ENCODE measurements at regions not wholly inside any gene's neighbourhood (a gene's known extent, or its start where the extent isn't known, plus 50 kb on each side); places are given as distances from the start of the nearest gene placed in this dataset.

DNA sequence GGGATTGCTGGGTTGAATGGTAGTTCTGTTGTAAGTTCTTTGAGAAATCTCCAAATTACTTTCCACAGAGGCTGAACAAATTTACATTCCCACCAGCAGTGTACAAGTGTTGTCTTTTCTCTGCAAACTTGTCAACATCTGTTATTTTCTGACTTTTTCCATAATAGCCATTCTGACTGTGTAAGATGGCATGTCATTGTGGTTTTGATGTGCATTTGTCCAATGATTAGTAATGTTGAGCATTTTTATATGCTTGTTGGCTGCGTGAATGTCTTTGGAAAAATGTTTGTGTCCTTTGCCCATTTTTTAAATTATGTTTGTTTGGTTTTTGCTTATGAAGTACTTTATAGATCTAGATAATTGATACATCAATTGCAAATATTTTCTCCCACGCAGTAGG, 1025.0 kb downstream of the JRKL start:
- DNase-seq (ENCODE audit: low read depth, low spot score) (no peak), ATAC-seq (no peak), FAIRE-seq (no peak)
- CTCF ChIA-PET, result no interaction called here
- POLR2A ChIA-PET, result no interaction called here
- H3K4me3 ChIP-seq, result no peak overlapping the region
- H3K36me3 ChIP-seq (ENCODE audit: control insufficient read depth in 2 of 2, insufficient read depth in 2 of 2, low read length in 1 of 2), result no peaks in the 10 kb centered on the region
- SMC1A ChIA-PET (ENCODE audit: uncharacterized antibody, unreplicated experiment), result no interaction called here
- no peaks in the 10 kb centered on the region for H3K27me3 ChIP-seq (replicated peaks in 1 of 2; ENCODE audit: control insufficient read depth in 2 of 2, insufficient read depth in 2 of 2, low read length in 1 of 2)
- H3K9me3 ChIP-seq (replicated peaks; ENCODE audit: control insufficient read depth, insufficient read depth, low read length), result no peaks in the 10 kb centered on the region; the same call in 2 of the 3 replicates
- no peaks in the 10 kb centered on the region for H3K79me2 ChIP-seq (ENCODE audit: control insufficient read depth, insufficient read depth, low read length)
- H3K4me2 ChIP-seq (ENCODE audit: control insufficient read depth, insufficient read depth), result no peak overlapping the region
- no TSS peak for BruUV-seq (replicated peaks)
- RAD21 ChIA-PET (ENCODE audit: unreplicated experiment), result no interaction called here
- TF ChIP-seq, protein P1, sequence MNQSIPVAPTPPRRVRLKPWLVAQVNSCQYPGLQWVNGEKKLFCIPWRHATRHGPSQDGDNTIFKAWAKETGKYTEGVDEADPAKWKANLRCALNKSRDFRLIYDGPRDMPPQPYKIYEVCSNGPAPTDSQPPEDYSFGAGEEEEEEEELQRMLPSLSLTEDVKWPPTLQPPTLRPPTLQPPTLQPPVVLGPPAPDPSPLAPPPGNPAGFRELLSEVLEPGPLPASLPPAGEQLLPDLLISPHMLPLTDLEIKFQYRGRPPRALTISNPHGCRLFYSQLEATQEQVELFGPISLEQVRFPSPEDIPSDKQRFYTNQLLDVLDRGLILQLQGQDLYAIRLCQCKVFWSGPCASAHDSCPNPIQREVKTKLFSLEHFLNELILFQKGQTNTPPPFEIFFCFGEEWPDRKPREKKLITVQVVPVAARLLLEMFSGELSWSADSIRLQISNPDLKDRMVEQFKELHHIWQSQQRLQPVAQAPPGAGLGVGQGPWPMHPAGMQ (IDR thresholded peaks at IDR 0.05; ENCODE audit: borderline replicate concordance), result no peak
- no peak for TF ChIP-seq RAD21 (IDR thresholded peaks at IDR 0.05; ENCODE audit: insufficient read depth, low read depth, low read length)
- no peak for TF ChIP-seq NFYA (IDR thresholded peaks at IDR 0.05; ENCODE audit: borderline replicate concordance, low read depth, low read length)
- TF ChIP-seq NR2C2 (IDR thresholded peaks at IDR 0.05; ENCODE audit: borderline replicate concordance, control insufficient read depth, insufficient read length, low read depth), result no peak
- no peak for TF ChIP-seq PML (IDR thresholded peaks at IDR 0.05; ENCODE audit: low read length)
- TF ChIP-seq, protein P2, sequence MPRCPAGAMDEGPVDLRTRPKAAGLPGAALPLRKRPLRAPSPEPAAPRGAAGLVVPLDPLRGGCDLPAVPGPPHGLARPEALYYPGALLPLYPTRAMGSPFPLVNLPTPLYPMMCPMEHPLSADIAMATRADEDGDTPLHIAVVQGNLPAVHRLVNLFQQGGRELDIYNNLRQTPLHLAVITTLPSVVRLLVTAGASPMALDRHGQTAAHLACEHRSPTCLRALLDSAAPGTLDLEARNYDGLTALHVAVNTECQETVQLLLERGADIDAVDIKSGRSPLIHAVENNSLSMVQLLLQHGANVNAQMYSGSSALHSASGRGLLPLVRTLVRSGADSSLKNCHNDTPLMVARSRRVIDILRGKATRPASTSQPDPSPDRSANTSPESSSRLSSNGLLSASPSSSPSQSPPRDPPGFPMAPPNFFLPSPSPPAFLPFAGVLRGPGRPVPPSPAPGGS (IDR thresholded peaks at IDR 0.05; ENCODE audit: borderline replicate concordance, insufficient read depth, low read depth, low read length, poor library complexity, severe bottlenecking), result no peak
- no peak for TF ChIP-seq ZNF384 (IDR thresholded peaks at IDR 0.05; ENCODE audit: borderline replicate concordance, low read depth, low read length)
- no peak for TF ChIP-seq MEF2A (IDR thresholded peaks at IDR 0.05; ENCODE audit: insufficient read depth, low read depth, low read length)
- H3K27ac ChIP-seq (ENCODE audit: control insufficient read depth, insufficient read depth), result no peak overlapping the region
- WGBS (ENCODE audit: insufficient coverage, insufficient replicate concordance, low lambda C conversion rate, missing lambda C conversion rate), result 2% methylated on average over 2 of the region's 2 CpGs
- H4K20me1 ChIP-seq (ENCODE audit: control insufficient read depth, insufficient read depth), result no peaks in the 10 kb centered on the region
- no peak overlapping the region for H3K9ac ChIP-seq (ENCODE audit: control insufficient read depth, insufficient read depth, low read length)
- H2AFZ ChIP-seq (ENCODE audit: control insufficient read depth, low read depth, low read length), result no peak overlapping the region
- no peaks in the 10 kb centered on the region for H3K4me1 ChIP-seq (ENCODE audit: control insufficient read depth, insufficient read depth, low read length)
- in situ Hi-C loops (cut with MboI), result no loop called here
- intact Hi-C loops (cut with micrococcal nuclease; ENCODE audit: unreplicated experiment), result no loop called here

All from GM12878 (cell line).